Left colon (tissue), 2 donors: ENCODE measurements at regions not wholly inside any gene's neighbourhood (a gene's known extent, or its start where the extent isn't known, plus 50 kb on each side); places are given as distances from the start of the nearest gene placed in this dataset.

Experiments
- ATAC-seq: fragments of 200-7000 bp; cut with Tn5 transposase; one replicate; pipeline ENCODE4 v1.9.1; 2020; ENCODE audit warnings: mild to moderate bottlenecking, moderate library complexity
- DNase-seq, 2 donors: peaks; one replicate each; pipeline ENCODE4 v3.0.0-alpha.2; 2020
- intact Hi-C, 2 donors: fragments of 100-400 bp; cut with DNase I in 1 of 2; cut with micrococcal nuclease in 1 of 2; formaldehyde crosslinking; loops; one replicate each; pipeline versions ENCODE4 v1.11.2 to v1.14.0; 2022; cut with DNase I, micrococcal nuclease
- donor health status: DM: no; HTN: no; CAD: no.
- donor health status: DM: yes; HTN: yes; CAD: no.

- intact Hi-C loops, result loop anchor here (5.0 kb wide), 2 partner anchors 326 to 331 kb away; partner anchors contain the start of gene OLFM1 (in 1 of the 2)
- no peak for ATAC-seq
- DNase-seq, result no peak
Measured at GRCh38 chr9:135413461-135413860, 66.1 kb upstream of the PPP1R26 start.

- intact Hi-C loops, result loop anchor here (5.0 kb wide), 2 partner anchors 327 to 332 kb away; partner anchors contain the start of gene OLFM1 (in 1 of the 2)
- DNase-seq (no peak), ATAC-seq (no peak)
Measured at GRCh38 chr9:135414293-135414692, 65.3 kb upstream of the PPP1R26 start.

GRCh38 chr9:135415586-135415985 is 64.0 kb upstream of the PPP1R26 start:
- intact Hi-C loops, result no loop called here
- no peak for ATAC-seq

GRCh38 chr9:135416664-135417290 is 62.8 kb upstream of the PPP1R26 start:
- no peak for DNase-seq
- intact Hi-C loops, result no loop called here
- no peak for ATAC-seq

More at GRCh38 chr9:135415586-135415985, 64.0 kb upstream of the PPP1R26 start:
- no peak for DNase-seq

- DNase-seq, result no peak
- intact Hi-C loops, result no loop called here
- no peak for ATAC-seq
Measured at GRCh38 chr9:135418161-135418560, 61.4 kb upstream of the PPP1R26 start.

- ATAC-seq (no peak), DNase-seq (no peak)
- intact Hi-C loops, result no loop called here
Measured at GRCh38 chr9:135419106-135419505, 60.5 kb upstream of the PPP1R26 start.

- intact Hi-C loops, result no loop called here
- no peak for DNase-seq
- ATAC-seq, result no peak
Measured at GRCh38 chr9:135422341-135422944, 57.1 kb upstream of the PPP1R26 start.

- intact Hi-C loops, result no loop called here
- DNase-seq, result no peak
- no peak for ATAC-seq
Measured at GRCh38 chr9:135423725-135424124, 55.9 kb upstream of the PPP1R26 start.
